ENCODE measurements at regions not wholly inside any gene's neighbourhood (a gene's known extent, or its start where the extent isn't known, plus 50 kb on each side); places are given as distances from the start of the nearest gene placed in this dataset.

DNA sequence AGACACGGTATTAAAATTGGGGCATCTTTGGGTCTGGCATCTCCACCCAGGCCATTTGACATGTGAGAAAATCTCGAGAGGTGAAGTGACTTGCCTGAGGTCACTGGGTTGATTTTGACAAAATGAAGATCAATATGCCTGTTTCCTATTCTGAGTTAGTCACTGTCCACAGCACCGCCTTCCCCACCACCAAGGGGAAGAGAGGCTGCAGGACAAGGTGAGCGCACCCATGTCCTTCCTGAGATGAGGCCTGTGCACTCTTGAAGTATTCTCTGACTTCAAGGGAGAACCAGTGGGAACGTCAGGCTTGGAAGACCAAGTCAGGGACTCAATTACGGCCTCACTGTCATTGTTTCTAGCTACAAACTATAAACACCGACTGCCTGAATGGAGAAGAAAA lies 49.9 kb upstream of the WSB1 start:
- no peak for TF ChIP-seq CTCF (IDR thresholded peaks at IDR 0.05; ENCODE audit: low read depth, low read length)
- no peak for DNase-seq (ENCODE audit: low read depth in 2 of 2)
- H3K4me3 ChIP-seq (replicated peaks in 1 of 2; ENCODE audit: low read depth in 2 of 2, low read length in 2 of 2): no peak overlapping the region

All from cardiac fibroblast (primary cell).